Spleen (tissue), 7 donors: ENCODE measurements at regions not wholly inside any gene's neighbourhood (a gene's known extent, or its start where the extent isn't known, plus 50 kb on each side); places are given as distances from the start of the nearest gene placed in this dataset.

ENCODE experiments used
- CTCF ChIP-seq, 11 experiments: fragments of 200-600 bp in 7 of 11; fragments of 450-650 bp in 4 of 11; sonication (generic) in 4 of 11; IDR thresholded peaks in 8 of 11; conservative IDR thresholded peaks in 3 of 11; 1 replicate in 7 of 11; 2 replicates in 4 of 11; pipeline versions ENCODE4 v1.4.0 to v1.8.0; 2016 to 2021; ENCODE audit warnings: antibody characterized with exemption in 11 of 11, inconsistent platforms in 4 of 11, mild to moderate bottlenecking in 1 of 11
- POLR2A ChIP-seq, 3 donors: fragments of 450-650 bp; IDR thresholded peaks; one replicate each; pipeline ENCODE4 v1.5.1; 2017; ENCODE audit warnings: antibody characterized with exemption in 3 of 3, mild to moderate bottlenecking in 1 of 3
- donor health status: DM: no; HTN: no; CAD: no; lungs with moderate emphysema.
- donor health status: DM: no; HTN: no; CAD: no.
- donor health status: DM: no; HTN: no; CAD: no.

- TF ChIP-seq CTCF (IDR thresholded peaks at IDR 0.05 in 8 of 11, conservative IDR thresholded peaks at IDR 0.05 in 3 of 11) (no peak), POLR2A (IDR thresholded peaks at IDR 0.05) (no peak)
Observed at GRCh38 chr6:105951322-105951721, 134.8 kb upstream of the PRDM1 start.
